K562 (cell line): ENCODE measurements at regions not wholly inside any gene's neighbourhood (a gene's known extent, or its start where the extent isn't known, plus 50 kb on each side); places are given as distances from the start of the nearest gene placed in this dataset.

Experiments used
- CBX8 ChIP-seq: fragments of 200-600 bp; sonication (generic); IDR thresholded peaks from 2 replicates; pipeline ENCODE4 v1.6.1; 2012; ENCODE audit warnings: borderline replicate concordance, mixed run types, low read depth, mild to moderate bottlenecking, moderate library complexity, mixed read lengths, low read length, control low read depth, inconsistent platforms; ENCODE audit not compliant: poor library complexity, severe bottlenecking; ENCODE audit errors: extremely low read depth
- MCM3 ChIP-seq: fragments of 450-650 bp; IDR thresholded peaks from 2 replicates; pipeline ENCODE4 v1.6.1; 2016
- MTF1 ChIP-seq: fragments of 250-450 bp; sonication (Bioruptor Pico); IDR thresholded peaks from 2 replicates; pipeline ENCODE4 v1.9.0; 2021; ENCODE audit warnings: moderate library complexity, mild to moderate bottlenecking, inconsistent platforms, borderline replicate concordance
- NR2C2 ChIP-seq, 2 experiments: fragments of 200-800 bp in 1 of 2; sonication (Bioruptor generic) in 1 of 2; sonication (generic) in 1 of 2; formaldehyde crosslinking in 1 of 2; IDR thresholded peaks; 2 replicates each; pipeline versions ENCODE4 v1.6.1 to v1.8.0; 2016 to 2022; ENCODE audit warnings: mild to moderate bottlenecking in 1 of 2, missing compliant biosample characterization in 1 of 2, missing genetic modification characterization in 1 of 2, missing genetic modification reagents in 1 of 2
- PML ChIP-seq: IDR thresholded peaks from 2 replicates; pipeline ENCODE4 v1.6.1; 2012; ENCODE audit warnings: low read length, inconsistent platforms
- POLR2AphosphoS5 ChIP-seq: IDR thresholded peaks from 2 replicates; pipeline ENCODE4 v1.6.1; 2011; ENCODE audit warnings: mild to moderate bottlenecking, low read depth, low read length, moderate library complexity; ENCODE audit not compliant: control insufficient read depth, insufficient read depth
- RBM39 ChIP-seq: fragments of 200-400 bp; formaldehyde crosslinking; optimal IDR thresholded peaks from 2 replicates; pipeline ENCODE3; 2018; ENCODE audit warnings: low read depth, low read length
- SNIP1 ChIP-seq: fragments of 450-650 bp; IDR thresholded peaks from 2 replicates; pipeline ENCODE4 v1.7.1; 2017; ENCODE audit warnings: low read depth, mild to moderate bottlenecking
- TCF3 ChIP-seq: sonication (generic); formaldehyde crosslinking; IDR thresholded peaks from 2 replicates; pipeline ENCODE4 v1.4.0; 2020; ENCODE audit warnings: mild to moderate bottlenecking, missing genetic modification reagents
- ZNF12 ChIP-seq: sonication (generic); formaldehyde crosslinking; IDR thresholded peaks from 2 replicates; pipeline ENCODE4 v1.4.0; 2020; ENCODE audit warnings: mild to moderate bottlenecking, missing genetic modification reagents
- ZNF436 ChIP-seq: fragments of 250-450, 450-650 bp; sonication (Bioruptor Pico); formaldehyde crosslinking; IDR thresholded peaks from 2 replicates; pipeline ENCODE4 v1.7.0; 2020; ENCODE audit warnings: mild to moderate bottlenecking
- TF ChIP-seq, protein P1 (sequence below): fragments of 450-650 bp; IDR thresholded peaks from one replicate; pipeline ENCODE4 v1.6.1; 2018; ENCODE audit warnings: mild to moderate bottlenecking, moderate library complexity; ENCODE audit not compliant: partially characterized antibody
- TF ChIP-seq, protein P2 (sequence below), 2 experiments: fragments of 450-650 bp in 1 of 2; IDR thresholded peaks; 2 replicates each; pipeline ENCODE4 v1.6.1; 2011 to 2017; ENCODE audit warnings: low read depth in 2 of 2, antibody characterized with exemption in 1 of 2, borderline replicate concordance in 1 of 2, low read length in 1 of 2, mild to moderate bottlenecking in 1 of 2, mixed read lengths in 1 of 2; ENCODE audit not compliant: control insufficient read depth in 1 of 2
- TF ChIP-seq, protein P3 (sequence below): fragments of 250-450 bp; sonication (Bioruptor Pico); IDR thresholded peaks from 2 replicates; pipeline ENCODE4 v1.6.1; 2021; ENCODE audit warnings: mild to moderate bottlenecking
- TF ChIP-seq, protein P4 (sequence below): fragments of 250-450 bp; sonication (Bioruptor Pico); IDR thresholded peaks from 2 replicates; pipeline ENCODE4 v1.8.0; 2022; ENCODE audit warnings: moderate library complexity, mild to moderate bottlenecking, inconsistent platforms
- TF ChIP-seq, protein P5 (sequence below): sonication (generic); formaldehyde crosslinking; IDR thresholded peaks from 2 replicates; pipeline ENCODE4 v1.8.0; 2022; ENCODE audit warnings: missing genetic modification reagents, mild to moderate bottlenecking, moderate library complexity, borderline replicate concordance

DNA sequence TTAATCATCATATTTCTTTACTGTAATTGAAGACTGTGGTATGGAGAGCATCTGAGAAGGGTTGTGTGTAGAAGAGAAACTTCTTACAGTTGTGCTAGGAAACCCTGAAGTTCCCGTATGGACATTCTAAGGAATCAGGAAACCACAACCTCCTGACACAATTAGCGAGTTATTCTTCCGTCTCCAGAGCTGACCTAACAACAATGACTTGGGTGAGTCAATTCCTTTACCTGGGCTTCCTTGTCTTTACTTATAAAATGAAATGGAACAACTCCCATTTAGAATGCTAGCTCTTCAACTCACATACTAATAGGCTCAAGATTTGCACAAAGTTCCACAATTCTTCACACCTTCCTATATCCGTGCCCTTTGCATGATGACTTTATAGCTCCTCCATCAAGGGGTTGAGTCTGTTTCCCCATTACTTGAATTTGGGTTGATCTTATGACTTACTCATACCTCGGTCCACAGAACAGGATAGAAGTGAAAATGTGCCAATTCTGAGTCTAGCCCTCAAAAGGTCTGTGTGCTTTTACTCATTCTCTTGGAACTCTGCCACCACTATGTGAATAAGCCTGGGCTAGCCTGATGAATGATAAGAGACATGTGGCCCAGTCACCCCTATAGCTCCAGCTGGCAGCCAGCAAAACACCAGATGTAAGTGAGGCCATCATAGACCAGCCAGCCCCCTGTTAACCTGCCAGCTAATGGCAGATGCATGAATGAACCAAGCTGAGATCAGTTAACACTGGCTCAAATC lies 459.4 kb downstream of the ETNK1 start (continued):
- TF ChIP-seq, protein P1, sequence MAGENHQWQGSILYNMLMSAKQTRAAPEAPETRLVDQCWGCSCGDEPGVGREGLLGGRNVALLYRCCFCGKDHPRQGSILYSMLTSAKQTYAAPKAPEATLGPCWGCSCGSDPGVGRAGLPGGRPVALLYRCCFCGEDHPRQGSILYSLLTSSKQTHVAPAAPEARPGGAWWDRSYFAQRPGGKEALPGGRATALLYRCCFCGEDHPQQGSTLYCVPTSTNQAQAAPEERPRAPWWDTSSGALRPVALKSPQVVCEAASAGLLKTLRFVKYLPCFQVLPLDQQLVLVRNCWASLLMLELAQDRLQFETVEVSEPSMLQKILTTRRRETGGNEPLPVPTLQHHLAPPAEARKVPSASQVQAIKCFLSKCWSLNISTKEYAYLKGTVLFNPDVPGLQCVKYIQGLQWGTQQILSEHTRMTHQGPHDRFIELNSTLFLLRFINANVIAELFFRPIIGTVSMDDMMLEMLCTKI, result no peak
- TF ChIP-seq CBX8, result no peak
- no peak for TF ChIP-seq MCM3
- TF ChIP-seq ZNF12, result no peak
- no peak for TF ChIP-seq NR2C2 (CRISPR knock-in tag; IDR thresholded peaks at IDR 0.05)
- no peak for TF ChIP-seq NR2C2 (tag; IDR thresholded peaks at IDR 0.05)
- TF ChIP-seq MTF1, result no peak
- TF ChIP-seq, protein P2, sequence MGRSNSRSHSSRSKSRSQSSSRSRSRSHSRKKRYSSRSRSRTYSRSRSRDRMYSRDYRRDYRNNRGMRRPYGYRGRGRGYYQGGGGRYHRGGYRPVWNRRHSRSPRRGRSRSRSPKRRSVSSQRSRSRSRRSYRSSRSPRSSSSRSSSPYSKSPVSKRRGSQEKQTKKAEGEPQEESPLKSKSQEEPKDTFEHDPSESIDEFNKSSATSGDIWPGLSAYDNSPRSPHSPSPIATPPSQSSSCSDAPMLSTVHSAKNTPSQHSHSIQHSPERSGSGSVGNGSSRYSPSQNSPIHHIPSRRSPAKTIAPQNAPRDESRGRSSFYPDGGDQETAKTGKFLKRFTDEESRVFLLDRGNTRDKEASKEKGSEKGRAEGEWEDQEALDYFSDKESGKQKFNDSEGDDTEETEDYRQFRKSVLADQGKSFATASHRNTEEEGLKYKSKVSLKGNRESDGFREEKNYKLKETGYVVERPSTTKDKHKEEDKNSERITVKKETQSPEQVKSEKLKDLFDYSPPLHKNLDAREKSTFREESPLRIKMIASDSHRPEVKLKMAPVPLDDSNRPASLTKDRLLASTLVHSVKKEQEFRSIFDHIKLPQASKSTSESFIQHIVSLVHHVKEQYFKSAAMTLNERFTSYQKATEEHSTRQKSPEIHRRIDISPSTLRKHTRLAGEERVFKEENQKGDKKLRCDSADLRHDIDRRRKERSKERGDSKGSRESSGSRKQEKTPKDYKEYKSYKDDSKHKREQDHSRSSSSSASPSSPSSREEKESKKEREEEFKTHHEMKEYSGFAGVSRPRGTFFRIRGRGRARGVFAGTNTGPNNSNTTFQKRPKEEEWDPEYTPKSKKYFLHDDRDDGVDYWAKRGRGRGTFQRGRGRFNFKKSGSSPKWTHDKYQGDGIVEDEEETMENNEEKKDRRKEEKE (IDR thresholded peaks at IDR 0.05; ENCODE audit: borderline replicate concordance in 1 of 2, control insufficient read depth in 1 of 2, low read depth in 2 of 2, low read length in 1 of 2), result no peak
- TF ChIP-seq, protein P3, sequence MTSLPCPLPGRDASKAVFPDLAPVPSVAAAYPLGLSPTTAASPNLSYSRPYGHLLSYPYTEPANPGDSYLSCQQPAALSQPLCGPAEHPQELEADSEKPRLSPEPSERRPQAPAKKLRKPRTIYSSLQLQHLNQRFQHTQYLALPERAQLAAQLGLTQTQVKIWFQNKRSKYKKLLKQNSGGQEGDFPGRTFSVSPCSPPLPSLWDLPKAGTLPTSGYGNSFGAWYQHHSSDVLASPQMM (CRISPR knock-in tag), result no peak
- TF ChIP-seq, protein P4, sequence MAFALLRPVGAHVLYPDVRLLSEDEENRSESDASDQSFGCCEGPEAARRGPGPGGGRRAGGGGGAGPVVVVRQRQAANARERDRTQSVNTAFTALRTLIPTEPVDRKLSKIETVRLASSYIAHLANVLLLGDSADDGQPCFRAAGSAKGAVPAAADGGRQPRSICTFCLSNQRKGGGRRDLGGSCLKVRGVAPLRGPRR (CRISPR knock-in tag), result no peak
- no peak for TF ChIP-seq POLR2AphosphoS5
- TF ChIP-seq SNIP1, result no peak
- TF ChIP-seq RBM39, result no peak
- TF ChIP-seq, protein P5, sequence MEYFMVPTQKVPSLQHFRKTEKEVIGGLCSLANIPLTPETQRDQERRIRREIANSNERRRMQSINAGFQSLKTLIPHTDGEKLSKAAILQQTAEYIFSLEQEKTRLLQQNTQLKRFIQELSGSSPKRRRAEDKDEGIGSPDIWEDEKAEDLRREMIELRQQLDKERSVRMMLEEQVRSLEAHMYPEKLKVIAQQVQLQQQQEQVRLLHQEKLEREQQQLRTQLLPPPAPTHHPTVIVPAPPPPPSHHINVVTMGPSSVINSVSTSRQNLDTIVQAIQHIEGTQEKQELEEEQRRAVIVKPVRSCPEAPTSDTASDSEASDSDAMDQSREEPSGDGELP (CRISPR knock-in tag), result peak; percentile 59; the same call in 1 of the 2 replicates
- TF ChIP-seq ZNF436 (CRISPR knock-in tag), result no peak
- TF ChIP-seq TCF3 (CRISPR knock-in tag), result no peak
- TF ChIP-seq PML, result no peak
